ENCODE measurements at regions not wholly inside any gene's neighbourhood (a gene's known extent, or its start where the extent isn't known, plus 50 kb on each side); places are given as distances from the start of the nearest gene placed in this dataset.
"Not testable (repeated sequence)": the region's sequence is repeated elsewhere in the genome, so short reads cannot be mapped to it uniquely, and the experiment has no call there.

DNA sequence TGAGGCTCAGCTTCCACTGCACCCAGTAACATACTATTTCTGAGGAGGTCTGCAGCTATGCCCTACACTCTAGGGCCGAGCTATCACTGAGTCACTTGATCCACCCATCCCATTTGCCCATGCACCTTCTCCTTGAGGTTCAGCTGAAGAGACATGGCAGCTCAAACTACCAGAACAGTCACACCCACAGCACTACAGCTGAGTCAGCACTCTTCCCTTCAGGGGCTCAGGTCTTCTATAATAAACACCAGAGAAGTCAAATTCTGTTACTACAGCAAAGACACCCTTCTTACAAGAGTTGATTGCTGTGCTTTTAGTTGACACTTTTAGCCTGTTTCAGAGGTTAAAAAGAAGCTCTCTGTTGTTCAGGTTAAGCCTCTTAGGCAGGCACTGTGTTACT, 1696.4 kb upstream of the ADGRL3 start:
- Histone ChIP-seq H2AFZ (ENCODE audit: low read length) (no peak overlapping the region), H4K20me1 (ENCODE audit: insufficient read depth, low read length) (no peaks in the 10 kb centered on the region), H3K4me1 (ENCODE audit: insufficient read depth, low read length) (no peaks in the 10 kb centered on the region), H3K4me2 (ENCODE audit: insufficient read depth, low read length) (no peak overlapping the region), H3K79me2 (ENCODE audit: insufficient read depth, low read length) (no peaks in the 10 kb centered on the region), H3K9me3 (ENCODE audit: low read depth, low read length) (no peaks in the 10 kb centered on the region), H3K36me3 (ENCODE audit: insufficient read depth, low read length) (no peaks in the 10 kb centered on the region), H3K27ac (ENCODE audit: low read depth, low read length) (no peak overlapping the region), H3K4me3 (ENCODE audit: insufficient read depth, low read length) (no peak overlapping the region), H3K27me3 (ENCODE audit: insufficient read depth, low read length) (no peaks in the 10 kb centered on the region)
- TF ChIP-seq, protein P1, sequence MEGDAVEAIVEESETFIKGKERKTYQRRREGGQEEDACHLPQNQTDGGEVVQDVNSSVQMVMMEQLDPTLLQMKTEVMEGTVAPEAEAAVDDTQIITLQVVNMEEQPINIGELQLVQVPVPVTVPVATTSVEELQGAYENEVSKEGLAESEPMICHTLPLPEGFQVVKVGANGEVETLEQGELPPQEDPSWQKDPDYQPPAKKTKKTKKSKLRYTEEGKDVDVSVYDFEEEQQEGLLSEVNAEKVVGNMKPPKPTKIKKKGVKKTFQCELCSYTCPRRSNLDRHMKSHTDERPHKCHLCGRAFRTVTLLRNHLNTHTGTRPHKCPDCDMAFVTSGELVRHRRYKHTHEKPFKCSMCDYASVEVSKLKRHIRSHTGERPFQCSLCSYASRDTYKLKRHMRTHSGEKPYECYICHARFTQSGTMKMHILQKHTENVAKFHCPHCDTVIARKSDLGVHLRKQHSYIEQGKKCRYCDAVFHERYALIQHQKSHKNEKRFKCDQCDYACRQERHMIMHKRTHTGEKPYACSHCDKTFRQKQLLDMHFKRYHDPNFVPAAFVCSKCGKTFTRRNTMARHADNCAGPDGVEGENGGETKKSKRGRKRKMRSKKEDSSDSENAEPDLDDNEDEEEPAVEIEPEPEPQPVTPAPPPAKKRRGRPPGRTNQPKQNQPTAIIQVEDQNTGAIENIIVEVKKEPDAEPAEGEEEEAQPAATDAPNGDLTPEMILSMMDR (IDR thresholded peaks at IDR 0.05; ENCODE audit: extremely low read depth, low read depth, low read length): no peak
- DNase-seq (ENCODE audit: insufficient read length, low spot score, missing footprints): no peak

DNA sequence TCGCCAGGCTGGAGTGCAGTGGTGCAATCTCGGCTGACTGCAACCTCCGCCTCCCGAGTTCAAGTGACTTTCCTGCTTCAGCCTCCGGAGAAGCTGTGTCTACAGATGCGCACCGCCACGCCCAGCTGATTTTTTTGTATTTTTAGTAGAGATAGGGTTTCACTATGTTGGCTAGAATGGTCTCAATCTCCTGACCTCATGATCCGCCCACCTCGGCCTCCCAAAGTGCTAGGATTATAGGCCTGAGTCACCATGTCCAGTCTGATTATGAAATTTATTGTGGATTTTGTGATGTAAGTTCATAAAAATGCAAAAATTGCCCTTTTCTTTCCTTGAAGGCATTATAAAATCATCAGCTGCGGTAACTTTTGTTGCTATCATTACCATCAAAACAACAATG, 1688.3 kb upstream of the ADGRL3 start:
- H3K4me3 ChIP-seq (ENCODE audit: insufficient read depth, low read length); DNase-seq (ENCODE audit: insufficient read length, low spot score, missing footprints); H2AFZ ChIP-seq (ENCODE audit: low read length); H4K20me1 ChIP-seq (ENCODE audit: insufficient read depth, low read length); H3K27me3 ChIP-seq (ENCODE audit: insufficient read depth, low read length); H3K36me3 ChIP-seq (ENCODE audit: insufficient read depth, low read length); H3K79me2 ChIP-seq (ENCODE audit: insufficient read depth, low read length); H3K4me1 ChIP-seq (ENCODE audit: insufficient read depth, low read length); H3K27ac ChIP-seq (ENCODE audit: low read depth, low read length); H3K9me3 ChIP-seq (ENCODE audit: low read depth, low read length); H3K4me2 ChIP-seq (ENCODE audit: insufficient read depth, low read length): not testable (repeated sequence)

DNA sequence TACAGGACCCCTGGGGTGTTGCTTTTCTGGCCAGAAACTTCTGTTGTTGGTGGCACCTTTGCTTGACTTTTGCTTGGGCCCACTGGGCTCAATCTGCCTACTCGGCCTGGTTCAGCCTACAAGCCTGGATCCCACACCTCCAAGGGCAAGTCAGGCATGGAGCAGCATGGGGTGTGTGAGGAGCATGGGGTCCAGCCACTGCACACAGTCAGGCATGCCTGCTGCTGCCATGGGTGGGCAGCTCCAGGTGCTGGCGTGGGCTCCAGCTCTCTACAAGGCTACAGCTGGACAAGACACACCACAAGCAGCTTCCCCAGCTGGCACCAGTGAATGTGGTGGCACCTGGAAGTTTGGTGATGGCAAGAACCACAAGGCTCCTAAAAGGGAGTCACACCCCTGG, 1683.1 kb upstream of the ADGRL3 start:
- no peak for DNase-seq (ENCODE audit: insufficient read length, low spot score, missing footprints)
- Histone ChIP-seq H3K4me3 (ENCODE audit: insufficient read depth, low read length) (no peak overlapping the region), H3K4me1 (ENCODE audit: insufficient read depth, low read length) (no peaks in the 10 kb centered on the region), H4K20me1 (ENCODE audit: insufficient read depth, low read length) (no peaks in the 10 kb centered on the region), H3K79me2 (ENCODE audit: insufficient read depth, low read length) (no peaks in the 10 kb centered on the region), H3K27me3 (ENCODE audit: insufficient read depth, low read length) (no peaks in the 10 kb centered on the region), H3K36me3 (ENCODE audit: insufficient read depth, low read length) (no peaks in the 10 kb centered on the region), H3K27ac (ENCODE audit: low read depth, low read length) (no peak overlapping the region), H3K9me3 (ENCODE audit: low read depth, low read length) (no peaks in the 10 kb centered on the region), H3K4me2 (ENCODE audit: insufficient read depth, low read length) (no peak overlapping the region), H2AFZ (ENCODE audit: low read length) (no peak overlapping the region)
- TF ChIP-seq, protein P1 (IDR thresholded peaks at IDR 0.05; ENCODE audit: extremely low read depth, low read depth, low read length): no peak

DNA sequence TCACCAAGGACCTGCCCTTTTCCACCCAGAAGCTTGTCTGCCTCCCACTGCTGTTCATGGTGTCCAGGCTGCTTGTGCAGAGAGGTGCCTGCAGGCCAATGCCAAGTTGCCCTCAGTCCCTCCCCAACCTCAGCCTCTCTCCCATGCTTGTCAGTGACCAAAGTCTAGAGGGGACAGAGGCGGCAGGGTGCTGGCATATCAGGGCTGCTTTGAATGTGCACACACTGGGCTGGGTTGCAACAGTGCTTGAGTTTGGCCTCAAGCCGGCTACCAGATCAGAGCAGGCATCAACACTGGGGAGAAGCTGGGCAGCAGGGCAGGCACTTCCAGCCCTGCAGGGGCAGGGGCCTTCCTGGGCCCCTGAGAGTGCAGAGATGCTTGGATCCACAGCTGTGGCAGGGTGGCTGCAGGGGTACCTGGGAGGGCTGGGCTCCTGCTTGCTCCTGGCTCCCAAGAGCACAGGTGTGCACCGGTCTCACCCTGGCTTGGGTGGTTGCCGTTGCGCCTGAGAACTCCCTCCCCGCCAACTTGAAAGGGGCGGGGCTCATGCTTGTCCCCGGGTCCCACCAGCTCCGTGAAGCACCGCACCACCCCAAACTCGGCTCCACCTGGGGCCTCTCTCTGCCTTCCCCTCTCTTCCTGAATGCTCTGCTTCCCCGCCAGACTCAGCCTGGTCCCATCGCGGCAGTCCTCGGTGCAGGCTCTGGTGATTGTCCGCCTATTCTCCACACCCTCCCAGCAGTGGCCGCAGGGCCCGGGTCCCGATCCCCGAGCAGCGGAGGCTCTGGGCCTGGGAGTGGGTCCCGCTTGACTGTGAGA, 1681.9 kb upstream of the ADGRL3 start:
- no peaks in the 10 kb centered on the region for H3K27me3 ChIP-seq (ENCODE audit: insufficient read depth, low read length)
- TF ChIP-seq, protein P1 (IDR thresholded peaks at IDR 0.05; ENCODE audit: extremely low read depth, low read depth, low read length): no peak
- no peaks in the 10 kb centered on the region for H3K4me1 ChIP-seq (ENCODE audit: insufficient read depth, low read length)
- H3K79me2 ChIP-seq (ENCODE audit: insufficient read depth, low read length): no peaks in the 10 kb centered on the region
- DNase-seq (ENCODE audit: insufficient read length, low spot score, missing footprints): no peak
- no peak overlapping the region for H3K4me2 ChIP-seq (ENCODE audit: insufficient read depth, low read length)
- no peak overlapping the region for H3K4me3 ChIP-seq (ENCODE audit: insufficient read depth, low read length)
- H4K20me1 ChIP-seq (ENCODE audit: insufficient read depth, low read length): no peaks in the 10 kb centered on the region
- H3K27ac ChIP-seq (ENCODE audit: low read depth, low read length): no peak overlapping the region
- no peaks in the 10 kb centered on the region for H3K9me3 ChIP-seq (ENCODE audit: low read depth, low read length)
- H2AFZ ChIP-seq (ENCODE audit: low read length): no peak overlapping the region
- no peaks in the 10 kb centered on the region for H3K36me3 ChIP-seq (ENCODE audit: insufficient read depth, low read length)

Data from osteoblast (primary cell).